A204.1 (cell line): ENCODE measurements at regions not wholly inside any gene's neighbourhood (a gene's known extent, or its start where the extent isn't known, plus 50 kb on each side); places are given as distances from the start of the nearest gene placed in this dataset.
"Not testable (repeated sequence)": the region's sequence is repeated elsewhere in the genome, so short reads cannot be mapped to it uniquely, and the experiment has no call there.

Experiments used
- FAIRE-seq: peaks from 2 replicates; lab custom pipeline; 2012; peaks lifted over from hg19 to GRCh38; lab: Jason Lieb, UNC

DNA sequence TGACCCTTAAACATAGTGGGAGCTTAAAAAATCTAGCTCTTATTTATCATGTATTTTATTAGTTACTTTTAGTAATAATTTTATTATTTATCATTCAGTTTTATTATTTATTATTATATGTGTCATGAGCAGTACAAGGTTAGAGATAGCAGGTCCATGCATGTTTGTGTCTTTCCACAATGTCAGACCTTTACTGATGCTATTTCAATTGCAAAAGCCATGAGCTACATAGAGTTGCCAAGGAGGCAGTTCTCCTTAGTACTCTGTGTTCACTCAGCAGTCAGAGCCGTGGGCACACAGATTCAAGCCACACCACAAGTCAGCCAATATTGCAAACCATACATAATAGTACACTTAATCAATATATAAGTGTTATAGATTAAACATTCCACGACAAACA is 157.9 kb upstream of the NTRK2 start:
- no peak for FAIRE-seq

DNA sequence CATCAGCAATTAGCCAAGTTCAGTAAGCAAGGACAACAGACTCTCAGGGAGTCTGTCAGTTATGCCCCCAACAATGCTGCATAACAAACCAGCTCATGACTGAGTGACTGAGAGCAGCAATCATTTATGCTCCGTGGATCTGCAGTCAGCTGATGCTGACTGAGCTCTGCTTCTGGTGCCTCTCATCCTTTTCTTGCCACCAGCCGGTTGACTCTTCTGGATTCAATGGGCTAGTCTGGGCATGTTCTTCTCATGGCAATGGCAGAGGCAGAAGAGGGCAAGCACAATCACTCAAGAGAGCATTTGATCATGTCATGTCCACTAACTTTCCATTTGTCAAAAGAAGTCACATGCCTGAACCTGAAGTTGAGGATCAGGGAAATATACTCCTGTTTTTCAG is 157.0 kb upstream of the NTRK2 start:
- FAIRE-seq = no peak

DNA sequence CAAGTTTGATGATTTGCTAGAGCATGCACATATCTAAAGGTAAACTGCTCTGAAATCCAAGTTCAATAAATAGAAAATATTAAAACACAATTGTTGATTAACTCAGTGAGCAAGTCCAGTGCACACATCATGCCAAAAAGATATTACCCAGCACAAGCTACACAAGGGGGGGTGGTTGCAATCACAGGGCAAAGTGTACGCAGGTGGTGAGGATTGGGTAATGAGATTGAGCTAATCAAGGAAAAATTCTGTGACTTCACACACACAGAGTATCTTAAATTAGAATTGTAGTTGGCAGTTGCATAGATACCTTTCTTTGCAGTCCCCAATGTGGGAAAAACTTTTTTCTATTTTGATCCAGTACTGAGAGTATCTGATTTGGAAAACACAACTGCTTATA is 156.1 kb upstream of the NTRK2 start:
- no peak for FAIRE-seq

DNA sequence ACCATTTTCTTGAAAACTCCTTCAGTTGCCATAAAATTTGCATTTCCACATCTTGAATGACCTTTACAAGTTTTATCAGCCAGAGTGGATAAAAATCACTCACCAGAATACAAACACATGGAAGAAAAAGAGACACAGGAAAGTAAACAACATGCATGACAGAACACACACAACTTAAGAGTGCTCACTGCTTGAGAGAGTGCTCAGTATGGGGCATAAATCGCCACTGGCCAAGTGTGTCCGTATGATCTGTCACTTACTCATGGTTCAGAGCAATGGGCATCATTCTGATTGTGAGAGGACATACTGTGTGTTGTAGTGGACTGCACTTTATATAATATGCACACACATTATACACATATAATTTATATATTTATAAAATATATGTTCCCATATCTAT is 155.6 kb upstream of the NTRK2 start:
- FAIRE-seq = no peak

DNA sequence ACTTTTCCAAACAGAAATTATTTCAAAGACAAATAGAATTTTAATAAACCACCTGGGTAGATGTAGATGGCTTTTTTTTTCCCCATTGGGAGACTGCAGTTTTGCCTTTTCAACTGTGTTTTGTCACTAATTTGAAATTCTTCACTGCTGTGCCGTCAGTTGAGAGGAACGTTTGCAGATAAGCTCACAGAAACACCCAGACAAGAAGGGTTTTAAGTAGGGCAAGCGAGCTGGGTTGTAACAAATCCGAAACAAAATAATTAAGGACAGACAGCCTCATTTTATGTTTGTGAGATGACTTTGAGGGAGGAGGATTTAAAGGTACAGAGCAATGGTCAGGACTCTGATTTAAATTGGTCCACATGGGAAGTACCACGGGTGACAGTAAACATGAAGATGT is 155.1 kb upstream of the NTRK2 start:
- no peak for FAIRE-seq

DNA sequence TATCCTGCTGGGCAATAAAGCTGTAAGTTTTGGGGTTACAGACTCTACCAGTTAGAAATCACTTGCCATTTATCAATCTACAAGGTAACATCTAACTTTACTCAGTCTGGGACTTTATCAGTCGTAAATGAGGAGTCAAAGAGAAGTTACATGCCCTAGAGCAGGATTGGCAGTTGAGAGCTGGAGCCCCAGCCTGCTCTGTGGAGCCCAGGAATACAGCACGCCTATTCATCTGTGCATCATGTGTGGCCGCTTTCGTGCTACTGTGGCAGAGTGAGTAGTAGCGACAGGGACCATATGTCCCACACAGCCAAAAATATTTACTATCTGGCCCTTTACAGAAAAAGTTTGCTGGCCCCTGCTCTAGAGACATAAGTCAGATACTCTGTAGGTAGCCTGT is 152.5 kb upstream of the NTRK2 start:
- FAIRE-seq = no peak

DNA sequence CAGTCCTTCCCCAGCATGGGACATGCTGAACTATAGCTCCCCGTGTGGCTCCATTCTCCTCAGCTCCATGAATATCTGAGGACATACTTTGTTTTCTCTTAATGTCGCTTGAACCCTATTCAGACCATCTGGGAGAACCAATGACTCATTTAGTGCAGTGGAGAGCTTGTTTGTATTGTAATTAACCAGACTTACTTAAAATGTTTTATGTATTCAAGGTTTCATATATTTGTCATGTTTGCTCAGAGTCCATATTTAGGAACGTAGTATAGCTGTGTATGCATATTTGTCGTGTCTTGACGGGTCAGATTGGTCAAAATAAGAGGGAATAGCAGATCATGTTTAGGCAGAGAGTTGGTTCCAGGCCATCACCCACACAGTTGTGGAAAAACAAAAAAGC is 150.1 kb upstream of the NTRK2 start:
- no peak for FAIRE-seq

DNA sequence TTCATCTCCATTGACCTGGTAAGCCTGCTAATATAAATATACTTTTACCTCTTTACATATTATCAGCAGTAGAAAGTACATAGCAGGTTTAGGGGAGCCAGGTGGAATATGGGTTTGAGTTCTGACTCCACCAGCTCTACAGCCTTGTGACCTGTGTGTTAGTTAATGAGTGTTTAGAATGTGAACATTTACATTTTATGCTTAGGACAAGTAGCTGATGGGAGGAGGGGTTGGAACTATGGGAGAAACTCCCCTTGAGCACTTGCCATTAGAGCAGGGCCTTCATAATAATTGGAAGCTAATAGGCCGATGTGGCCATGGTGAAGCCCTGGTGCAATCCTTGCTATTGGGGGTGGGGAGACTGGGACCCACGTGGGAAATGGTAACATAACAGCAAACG is 148.3 kb upstream of the NTRK2 start:
- FAIRE-seq = no peak

DNA sequence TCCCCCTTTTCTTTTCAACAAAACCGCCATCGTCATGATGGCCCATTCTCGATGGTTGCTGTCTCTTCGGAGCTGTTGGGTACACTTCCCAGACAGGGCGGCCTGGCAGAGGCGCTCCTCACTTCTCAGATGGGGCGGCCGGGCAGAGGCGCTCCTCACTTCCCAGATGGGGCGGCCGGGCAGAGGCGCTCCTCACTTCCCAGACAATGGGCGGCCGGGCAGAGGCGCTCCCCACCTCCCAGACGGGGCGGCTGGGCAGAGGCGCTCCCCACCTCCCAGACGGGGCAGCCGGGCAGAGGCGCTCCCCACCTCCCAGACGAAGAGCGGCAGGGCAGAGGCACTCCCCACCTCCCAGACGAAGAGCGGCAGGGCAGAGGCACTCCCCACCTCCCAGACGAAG is 143.3 kb upstream of the NTRK2 start:
- not testable (repeated sequence) for FAIRE-seq

DNA sequence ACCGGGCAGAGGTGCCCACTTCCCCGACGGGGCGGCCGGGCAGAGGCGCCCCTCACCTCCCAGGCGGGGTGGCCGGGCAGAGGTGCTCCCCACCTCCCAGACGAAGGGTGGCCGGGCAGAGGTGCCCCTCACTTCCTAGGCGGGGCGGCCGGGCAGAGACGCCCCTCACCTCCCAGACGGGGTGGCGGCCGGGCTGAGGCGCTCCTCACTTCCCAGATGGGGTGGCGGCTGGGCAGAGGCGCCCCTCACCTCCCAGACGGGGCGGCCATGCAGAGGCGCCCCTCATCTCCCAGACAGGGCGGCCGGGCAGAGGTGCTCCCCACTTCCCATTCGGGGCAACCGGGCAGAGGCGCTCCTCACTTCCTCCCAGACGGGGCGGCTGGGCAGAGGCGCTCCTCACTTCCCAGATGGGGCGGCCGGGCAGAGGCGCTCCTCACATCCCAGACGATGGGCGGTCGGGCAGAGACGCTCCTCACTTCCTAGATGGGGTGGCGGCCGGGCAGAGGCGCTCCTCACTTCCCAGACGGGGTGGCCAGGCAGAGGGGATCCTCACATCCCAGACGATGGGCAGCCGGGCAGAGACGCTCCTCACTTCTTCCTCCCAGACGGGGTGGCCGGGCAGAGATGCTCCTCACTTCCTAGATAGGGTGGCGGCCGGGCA is 142.3 kb upstream of the NTRK2 start:
- not testable (repeated sequence) for FAIRE-seq

DNA sequence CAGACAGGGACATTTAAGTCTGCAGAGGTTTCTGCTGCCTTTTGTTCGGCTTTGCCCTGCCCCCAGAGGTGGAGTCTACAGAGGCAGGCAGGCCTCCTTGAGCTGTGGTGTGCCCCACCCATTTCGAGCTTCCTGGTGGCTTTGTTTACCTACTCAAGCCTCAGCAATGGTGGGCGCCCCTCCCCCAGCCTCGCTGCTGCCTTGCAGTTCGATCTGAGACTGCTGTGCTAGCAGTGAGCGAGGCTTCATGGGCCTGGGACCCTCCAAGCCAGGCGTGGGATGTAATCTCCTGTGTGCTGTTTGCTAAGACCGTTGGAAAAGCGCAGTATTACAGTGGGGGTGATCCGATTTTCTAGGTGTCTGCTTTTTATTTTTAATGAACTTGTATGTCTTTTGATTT is 133.6 kb upstream of the NTRK2 start:
- FAIRE-seq = not testable (repeated sequence)

DNA sequence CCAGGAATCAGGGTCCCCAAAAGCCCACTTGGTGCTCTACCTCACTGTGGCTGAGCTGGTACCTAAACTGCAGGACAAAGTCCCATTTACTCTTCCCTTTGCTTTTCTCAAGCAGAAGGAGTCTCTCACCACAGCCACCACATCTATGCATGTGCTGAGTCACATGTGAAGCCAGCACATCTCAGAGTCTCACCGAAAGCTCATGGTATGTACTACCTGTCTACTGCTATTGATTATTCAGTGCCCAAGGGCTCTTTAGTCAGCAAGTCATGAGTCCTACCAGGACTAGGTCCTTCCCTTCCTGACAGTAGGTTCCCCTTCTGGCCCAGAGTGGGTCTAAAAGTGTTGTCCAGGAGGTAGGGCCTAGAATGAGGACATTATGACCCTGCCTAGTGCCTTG is 130.7 kb upstream of the NTRK2 start:
- no peak for FAIRE-seq

DNA sequence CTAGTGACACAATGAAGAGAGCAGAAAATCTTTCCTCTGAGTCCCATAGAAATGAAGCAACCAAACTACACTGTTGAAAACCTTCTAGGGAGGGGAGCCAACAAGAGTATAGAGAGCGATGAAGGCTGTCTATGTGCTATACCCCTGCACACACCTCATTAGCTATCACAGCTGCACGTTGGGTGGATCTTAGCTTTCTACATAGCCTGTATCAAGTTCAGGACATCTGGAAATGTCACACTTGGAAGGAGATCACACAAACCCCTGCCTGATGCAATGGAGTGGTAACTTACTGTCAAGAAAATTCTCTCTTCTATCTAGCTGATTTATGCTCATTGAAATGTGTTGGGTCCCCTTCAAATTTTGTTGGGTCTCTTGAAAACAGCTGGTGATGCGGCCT is 127.0 kb upstream of the NTRK2 start:
- FAIRE-seq = no peak

DNA sequence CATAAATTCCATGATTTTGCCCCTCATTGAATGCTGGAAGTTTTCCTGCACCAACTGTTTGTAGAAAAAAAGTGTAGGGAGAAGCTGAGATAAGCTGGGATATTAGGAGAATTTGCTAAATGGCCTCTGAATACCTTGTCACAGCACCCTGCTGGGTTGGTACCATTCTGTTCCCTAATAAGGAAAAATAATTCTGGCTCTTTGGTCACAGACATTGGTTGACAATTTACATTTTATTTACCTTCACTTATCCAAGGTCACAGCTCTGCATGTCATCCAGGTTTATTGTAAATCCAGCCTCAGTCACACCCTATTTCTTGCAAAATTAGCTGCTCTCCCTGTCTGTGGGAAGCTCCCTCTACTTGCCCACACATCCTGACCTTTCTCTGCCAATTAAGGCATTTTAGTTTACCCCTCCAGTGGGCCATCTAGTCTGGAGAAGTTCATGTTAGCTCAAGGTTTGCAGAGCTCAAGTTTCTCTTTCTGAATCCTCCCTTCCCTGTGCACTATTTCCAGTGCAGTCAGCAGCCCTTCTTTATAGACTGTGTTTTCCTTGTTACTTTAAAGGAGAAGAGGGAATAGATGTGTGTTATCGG is 115.4 kb upstream of the NTRK2 start:
- FAIRE-seq = no peak

DNA sequence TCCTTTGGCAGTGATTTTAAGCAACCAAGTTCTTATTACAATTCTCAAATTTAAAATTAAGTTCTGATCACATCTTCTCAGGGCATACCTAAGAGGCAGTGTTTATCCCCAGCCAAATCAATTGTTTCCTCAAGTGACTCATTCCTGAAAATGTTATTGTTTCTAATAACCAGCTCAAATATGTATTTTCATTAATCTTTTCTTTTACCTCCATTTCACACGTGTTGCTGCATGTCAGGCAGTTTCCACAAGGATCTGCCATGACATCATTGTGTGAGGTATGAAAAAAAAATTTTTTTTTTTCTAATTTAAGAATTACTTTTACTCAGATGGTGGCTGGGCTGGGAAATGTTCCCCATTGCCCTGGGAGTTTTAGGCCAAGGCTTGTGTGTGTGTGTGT is 113.0 kb upstream of the NTRK2 start:
- no peak for FAIRE-seq

DNA sequence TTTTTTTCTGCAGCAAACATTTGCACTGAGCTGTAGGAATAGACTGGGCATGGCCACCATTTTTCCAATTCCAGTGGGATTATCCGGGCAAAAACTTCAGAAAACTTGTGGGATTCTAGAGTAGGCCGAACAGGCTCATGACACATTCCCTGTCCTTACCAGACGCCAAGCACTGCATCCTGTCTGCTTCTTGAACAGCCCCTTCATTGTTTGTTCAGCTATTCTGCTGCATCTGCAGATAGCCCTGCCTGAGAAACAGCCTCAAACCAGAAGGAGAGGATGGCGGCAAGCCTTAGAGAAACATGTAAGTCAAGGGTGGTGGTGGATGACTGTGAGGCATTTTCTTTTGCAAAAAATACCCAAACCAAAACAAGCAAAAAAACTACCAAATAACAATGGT is 111.8 kb upstream of the NTRK2 start:
- no peak for FAIRE-seq

DNA sequence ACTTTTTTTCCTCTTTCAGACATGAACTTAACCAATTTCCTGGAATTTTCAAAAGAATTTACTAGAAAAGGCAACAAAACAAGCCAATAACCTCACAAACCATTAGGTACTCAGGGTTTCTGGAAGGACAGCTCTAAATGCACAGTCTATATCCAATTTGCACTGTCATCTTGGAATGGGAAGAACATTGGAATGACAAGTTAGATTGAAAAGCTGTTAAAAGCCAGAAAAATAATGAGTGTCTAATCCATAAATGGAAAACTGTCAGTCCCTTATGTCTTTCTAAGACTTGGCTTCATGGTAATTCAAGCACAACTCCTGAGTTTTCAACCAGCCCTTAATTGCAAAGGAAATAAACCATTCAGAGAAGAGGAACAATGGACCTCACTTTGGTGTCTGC is 105.8 kb upstream of the NTRK2 start:
- FAIRE-seq = no peak

DNA sequence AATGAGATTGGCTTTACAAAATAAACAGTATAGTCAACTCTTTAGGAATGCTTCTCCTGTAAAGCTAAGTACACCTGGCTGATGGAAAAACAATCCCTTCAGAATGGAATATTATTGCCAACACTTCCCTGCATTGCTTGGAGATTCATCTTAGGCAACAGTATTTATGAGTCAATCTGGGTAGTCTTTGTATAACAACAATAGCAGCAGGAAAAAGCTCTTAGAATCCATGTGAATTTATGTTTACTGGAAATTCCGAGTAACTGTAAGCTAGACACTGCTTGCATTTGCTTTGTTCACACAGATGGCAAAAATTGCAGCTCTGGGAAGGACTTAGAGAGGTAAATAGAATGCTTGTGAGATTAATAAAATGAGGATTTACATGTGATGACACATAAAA is 101.7 kb upstream of the NTRK2 start:
- FAIRE-seq = no peak

DNA sequence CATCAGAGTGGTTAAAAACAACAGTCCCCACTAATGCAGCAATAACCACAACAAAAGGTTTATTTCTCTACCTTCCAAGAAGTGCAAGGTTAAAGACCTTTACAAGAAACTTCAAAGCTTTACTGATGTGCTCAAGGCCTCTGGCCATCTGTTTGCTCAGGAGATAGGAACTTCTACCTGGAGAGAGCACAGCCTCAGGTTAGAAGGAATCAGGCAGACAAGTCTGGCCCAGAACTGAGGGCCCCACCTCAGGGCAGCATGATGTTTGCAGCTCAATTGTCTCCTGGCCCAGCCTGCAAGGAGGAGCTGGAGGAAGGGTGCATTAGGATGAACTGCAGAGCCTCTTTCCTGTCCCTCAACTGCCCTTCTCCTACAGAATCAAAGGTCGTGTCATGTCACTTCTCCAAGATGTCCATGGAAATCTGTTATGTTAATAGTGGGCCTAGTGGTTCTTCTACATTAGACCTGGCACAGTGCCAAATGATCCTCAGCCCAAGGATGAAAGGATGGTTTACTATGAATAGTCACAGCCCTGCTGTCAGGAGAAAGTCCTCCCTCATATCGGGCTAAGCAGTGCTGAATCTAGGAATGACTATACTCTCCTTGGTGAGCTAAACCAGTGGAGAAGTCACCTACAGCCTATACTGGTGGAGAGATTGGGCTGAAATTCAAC is 98.9 kb upstream of the NTRK2 start:
- no peak for FAIRE-seq

DNA sequence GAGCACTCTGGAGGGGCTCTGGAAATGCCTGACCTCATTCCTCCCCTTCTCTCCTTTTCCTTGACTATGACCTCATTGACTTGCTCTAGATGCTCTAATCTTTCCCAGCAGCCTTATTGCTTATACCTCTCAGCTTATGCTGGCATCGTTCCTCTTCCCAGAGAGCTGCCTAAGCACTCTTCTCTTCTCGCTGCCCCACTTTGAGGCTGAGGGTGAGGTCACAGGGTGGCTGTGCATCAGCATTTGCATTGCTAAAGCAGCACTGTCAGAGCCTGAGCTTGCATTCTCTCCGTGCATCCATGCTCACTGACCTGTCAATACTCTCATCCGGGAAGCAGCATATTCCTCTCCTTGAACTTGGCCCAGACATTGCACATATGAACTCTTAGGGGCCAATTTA is 96.4 kb upstream of the NTRK2 start:
- no peak for FAIRE-seq

DNA sequence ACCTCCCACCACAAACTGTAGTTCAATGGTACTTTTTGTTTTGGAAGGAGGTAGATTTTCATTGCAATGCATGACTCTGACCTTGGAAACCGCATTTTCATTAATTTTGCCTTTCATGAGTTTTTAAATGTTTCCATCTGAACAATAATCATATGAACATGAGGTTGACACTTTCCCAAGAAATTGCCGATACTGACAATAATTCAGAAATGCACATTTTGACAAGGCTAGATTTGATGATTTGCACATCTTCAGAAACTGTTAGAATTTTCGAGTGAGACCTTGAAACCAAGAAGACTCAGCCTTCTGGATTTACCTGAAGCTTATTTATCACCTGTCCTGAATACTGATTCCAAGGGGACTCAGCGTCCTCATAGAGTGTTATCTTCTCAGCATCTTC is 93.8 kb upstream of the NTRK2 start:
- FAIRE-seq = no peak

DNA sequence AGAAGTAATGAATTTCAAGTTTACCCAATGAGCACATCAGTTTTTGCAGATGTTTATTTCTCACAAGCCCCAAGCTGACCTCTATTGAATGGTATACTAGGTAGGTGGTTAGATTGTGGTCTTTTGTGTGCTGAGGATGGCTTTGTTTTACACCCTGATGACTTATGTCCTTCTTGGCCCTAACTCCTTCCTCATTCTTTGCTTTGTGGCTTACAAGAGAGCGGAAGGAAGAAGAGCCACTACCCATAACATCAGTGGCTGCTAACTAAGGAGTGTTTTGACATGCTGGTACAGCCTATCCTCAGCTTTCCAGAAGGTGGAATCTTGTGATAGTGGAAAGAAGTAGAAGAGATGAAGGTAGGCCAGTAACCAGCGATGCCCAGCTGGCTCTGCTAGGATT is 85.7 kb upstream of the NTRK2 start:
- no peak for FAIRE-seq

DNA sequence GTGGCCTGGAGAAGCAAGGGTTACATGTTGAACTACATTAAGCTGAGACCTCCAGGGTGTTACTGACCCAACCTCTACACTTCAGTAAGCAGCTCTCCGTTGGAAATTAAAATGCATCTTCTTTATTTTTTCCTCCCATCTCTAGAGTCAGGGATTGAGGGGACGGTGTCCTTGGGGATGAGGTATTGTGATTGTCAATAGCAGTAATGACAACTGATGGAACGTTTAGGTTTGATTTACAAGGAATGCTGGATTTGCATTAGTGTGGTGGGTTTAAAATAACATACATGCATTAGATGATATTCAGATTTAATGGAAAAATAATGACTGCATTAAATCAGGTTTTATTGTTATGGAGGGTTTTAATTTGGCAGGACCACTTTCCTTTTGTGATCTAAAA is 82.9 kb upstream of the NTRK2 start:
- FAIRE-seq = no peak

DNA sequence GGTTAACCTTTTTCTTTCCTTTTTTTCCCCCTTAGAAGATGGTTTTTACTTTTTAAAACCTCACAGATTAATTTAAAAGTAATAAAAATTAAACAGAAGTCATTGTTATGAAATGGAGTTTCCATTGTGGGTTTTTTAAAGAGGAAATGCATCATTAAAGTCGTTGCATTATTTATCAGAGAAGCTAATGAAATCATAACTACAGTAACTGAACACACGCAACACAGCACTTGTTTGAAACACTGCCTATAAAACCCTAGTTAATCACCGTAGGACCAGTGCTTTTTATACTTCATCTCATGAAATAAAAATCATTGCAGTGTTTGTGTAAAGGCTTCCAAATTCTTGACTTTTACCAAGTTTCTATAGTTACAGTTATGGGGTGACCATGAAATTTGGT is 82.4 kb upstream of the NTRK2 start:
- FAIRE-seq = no peak
